K562 (cell line): ENCODE measurements at regions not wholly inside any gene's neighbourhood (a gene's known extent, or its start where the extent isn't known, plus 50 kb on each side); places are given as distances from the start of the nearest gene placed in this dataset.

Source experiments
- ATAC-seq: fragments of 200-7000 bp; cut with Tn5 transposase; 3 replicates; pipeline ENCODE4 v1.9.1; 2020; ENCODE audit warnings: moderate library complexity
- BruUV-seq: library from RNA; stranded (reverse); fragments of 400-500 nt; replicated peaks from 2 replicates; lab custom pipeline; 2021; lab: Mats Ljungman, UMichigan
- CTCF ChIA-PET: fragments of 300-600 bp; formaldehyde crosslinking; extraction: SDS; loops from one replicate; lab custom pipeline; 2021; ENCODE audit warnings: low intra/inter-chr PET ratio; lab: Yijun Ruan, JAX
- POLR2A ChIA-PET: fragments of 300-600, 350-650 bp; sonication (Branson Sonifier 250); formaldehyde crosslinking; extraction: SDS; loops from one replicate; lab custom pipeline; 2021; ENCODE audit warnings: antibody characterized with exemption, inconsistent platforms; lab: Yijun Ruan, JAX
- DNase-seq, 4 experiments: peaks; one replicate each; pipeline versions ENCODE4 v3.0.0 to v3.0.0-alpha.2; 2011 to 2018; ENCODE audit warnings: low spot score in 3 of 4, mixed read lengths in 3 of 4; ENCODE audit errors: extremely low read depth in 1 of 4
- FAIRE-seq: peaks from 2 replicates; lab custom pipeline; 2011; peaks lifted over from hg19 to GRCh38; lab: Jason Lieb, UNC
- H2AFZ ChIP-seq: 2 replicates; pipeline ENCODE4 v1.6.0; 2011; ENCODE audit warnings: low read depth, low read length, control low read depth, inconsistent platforms
- H3K27ac ChIP-seq: fragments of 200-600 bp; 3 replicates; pipeline ENCODE4 v1.8.0; 2011; ENCODE audit warnings: low read depth, mild to moderate bottlenecking, control low read depth, inconsistent platforms, low read length, moderate library complexity, mixed read lengths; ENCODE audit errors: extremely low read depth
- H3K27me3 ChIP-seq, 2 experiments: fragments of 300-600 bp in 1 of 2; 2 replicates in 1 of 2; 3 replicates in 1 of 2; pipeline versions ENCODE4 v1.6.0 to v1.8.0; 2011; ENCODE audit warnings: inconsistent platforms in 2 of 2, low read length in 2 of 2, mild to moderate bottlenecking in 1 of 2, mixed read lengths in 1 of 2, moderate library complexity in 1 of 2; ENCODE audit not compliant: control insufficient read depth in 2 of 2, insufficient read depth in 2 of 2
- H3K36me3 ChIP-seq: fragments of 300-600 bp; 3 replicates; pipeline ENCODE4 v1.8.0; 2011; ENCODE audit warnings: mild to moderate bottlenecking, low read length, inconsistent platforms; ENCODE audit not compliant: control insufficient read depth, insufficient read depth
- H3K4me1 ChIP-seq, 2 experiments: fragments of 200-600 bp in 1 of 2; replicated peaks in 1 of 2; 2 replicates in 1 of 2; 3 replicates in 1 of 2; pipeline versions ENCODE4 v1.5.1 to v1.8.0; 2011; ENCODE audit warnings: inconsistent platforms in 2 of 2, low read length in 2 of 2, mild to moderate bottlenecking in 1 of 2, mixed read lengths in 1 of 2, moderate library complexity in 1 of 2; ENCODE audit not compliant: control insufficient read depth in 2 of 2, insufficient read depth in 2 of 2
- H3K4me2 ChIP-seq: 2 replicates; pipeline ENCODE4 v1.6.1; 2011; ENCODE audit warnings: low read length, control low read depth, inconsistent platforms, mixed read lengths; ENCODE audit not compliant: insufficient read depth
- H3K4me3 ChIP-seq: fragments of 200-600 bp; sonication (generic), shearing (Covaris generic); 2 replicates; pipeline ENCODE4 v1.5.1; 2016; ENCODE audit warnings: control low read depth, inconsistent platforms
- H3K79me2 ChIP-seq: fragments of 200-600 bp; 3 replicates; pipeline ENCODE4 v1.8.0; 2011; ENCODE audit warnings: low read length, inconsistent platforms; ENCODE audit not compliant: control insufficient read depth, insufficient read depth
- H3K9ac ChIP-seq, 2 experiments: 2 replicates each; pipeline versions ENCODE4 v1.6.0 to v1.6.1; 2011; ENCODE audit warnings: low read depth in 2 of 2, low read length in 2 of 2, control low read depth in 1 of 2, inconsistent platforms in 1 of 2, mild to moderate bottlenecking in 1 of 2, mixed read lengths in 1 of 2; ENCODE audit not compliant: insufficient read depth in 1 of 2
- H3K9me1 ChIP-seq: one replicate; pipeline ENCODE4 v1.6.0; 2011; ENCODE audit warnings: inconsistent platforms, mild to moderate bottlenecking, low read length, moderate library complexity; ENCODE audit not compliant: control insufficient read depth, insufficient read depth
- H3K9me3 ChIP-seq: replicated peaks from 2 replicates; pipeline ENCODE4 v1.5.1; 2011; ENCODE audit warnings: low read depth, low read length, inconsistent platforms; ENCODE audit not compliant: control insufficient read depth, insufficient read depth
- H4K20me1 ChIP-seq: replicated peaks from 2 replicates; pipeline ENCODE4 v1.6.1; 2011; ENCODE audit warnings: low read length, inconsistent platforms, mixed read lengths; ENCODE audit not compliant: control insufficient read depth, insufficient read depth
- FIP1L1 ChIP-seq: fragments of 200-400 bp; formaldehyde crosslinking; IDR thresholded peaks from 2 replicates; pipeline ENCODE4 v1.6.1; 2018; ENCODE audit warnings: mild to moderate bottlenecking, low read depth, low read length; ENCODE audit not compliant: poor library complexity, severe bottlenecking
- HNRNPLL ChIP-seq: fragments of 200-400 bp; formaldehyde crosslinking; IDR thresholded peaks from 2 replicates; pipeline ENCODE4 v1.6.1; 2017; ENCODE audit warnings: low read length, low read depth, mild to moderate bottlenecking; ENCODE audit not compliant: poor library complexity, severe bottlenecking
- IFI16 ChIP-seq: fragments of 250-450 bp; sonication (Bioruptor Pico); IDR thresholded peaks from 2 replicates; pipeline ENCODE4 v2.1.2; 2022; ENCODE audit warnings: mild to moderate bottlenecking, inconsistent platforms
- NCOA1 ChIP-seq: fragments of 450-650 bp; IDR thresholded peaks from 2 replicates; pipeline ENCODE4 v1.6.1; 2016; ENCODE audit warnings: low read depth
- RBM14 ChIP-seq: fragments of 200-400 bp; formaldehyde crosslinking; IDR thresholded peaks from 2 replicates; pipeline ENCODE4 v1.6.1; 2018; ENCODE audit warnings: low read depth, mild to moderate bottlenecking, low read length, moderate library complexity, borderline replicate concordance; ENCODE audit not compliant: insufficient read depth
- STAG1 ChIP-seq: sonication (generic); formaldehyde crosslinking; IDR thresholded peaks from 2 replicates; pipeline ENCODE4 v1.5.0; 2020; ENCODE audit warnings: missing genetic modification reagents, borderline replicate concordance
- ZNF12 ChIP-seq: sonication (generic); formaldehyde crosslinking; IDR thresholded peaks from 2 replicates; pipeline ENCODE4 v1.4.0; 2020; ENCODE audit warnings: mild to moderate bottlenecking, missing genetic modification reagents
- ZNF133 ChIP-seq: fragments of 250-450 bp; sonication (Bioruptor Pico); IDR thresholded peaks from 2 replicates; pipeline ENCODE4 v1.4.0; 2020; ENCODE audit warnings: mild to moderate bottlenecking
- ZNF408 ChIP-seq: fragments of 250-450 bp; sonication (Bioruptor Pico); IDR thresholded peaks from 2 replicates; pipeline ENCODE4 v1.4.0; 2020; ENCODE audit warnings: low read depth, mild to moderate bottlenecking, moderate library complexity
- ZNF57 ChIP-seq: fragments of 450-650 bp; formaldehyde crosslinking; IDR thresholded peaks from 2 replicates; pipeline ENCODE4 v1.4.0; 2020; ENCODE audit warnings: mild to moderate bottlenecking, moderate library complexity
- ZNF77 ChIP-seq: fragments of 250-450 bp; sonication (Bioruptor Pico); IDR thresholded peaks from 2 replicates; pipeline ENCODE4 v1.5.0; 2020
- WGBS: fragments of 100-300 bp; shearing (Covaris generic); methylation state at CpG from one replicate; pipeline ENCODE4 v1.1.6; 2016; ENCODE audit warnings: low coverage, mixed read lengths; ENCODE audit not compliant: insufficient coverage; ENCODE audit errors: missing lambda C conversion rate; 5-methylcytosine and 5-hydroxymethylcytosine counted together
- in situ Hi-C: fragments of 300-500 bp; cut with MboI; formaldehyde crosslinking; loops from 4 replicates; pipeline ENCODE4 v1.15.0; 2018; ENCODE audit warnings: inconsistent platforms, mixed read lengths
- intact Hi-C: fragments of 100-400 bp; cut with micrococcal nuclease; formaldehyde crosslinking; loops from 2 replicates; pipeline ENCODE4 v1.14.2; 2022
- TF ChIP-seq, protein P1 (sequence below): sonication (generic); IDR thresholded peaks from 2 replicates; pipeline ENCODE4 v1.6.1; 2016

DNA sequence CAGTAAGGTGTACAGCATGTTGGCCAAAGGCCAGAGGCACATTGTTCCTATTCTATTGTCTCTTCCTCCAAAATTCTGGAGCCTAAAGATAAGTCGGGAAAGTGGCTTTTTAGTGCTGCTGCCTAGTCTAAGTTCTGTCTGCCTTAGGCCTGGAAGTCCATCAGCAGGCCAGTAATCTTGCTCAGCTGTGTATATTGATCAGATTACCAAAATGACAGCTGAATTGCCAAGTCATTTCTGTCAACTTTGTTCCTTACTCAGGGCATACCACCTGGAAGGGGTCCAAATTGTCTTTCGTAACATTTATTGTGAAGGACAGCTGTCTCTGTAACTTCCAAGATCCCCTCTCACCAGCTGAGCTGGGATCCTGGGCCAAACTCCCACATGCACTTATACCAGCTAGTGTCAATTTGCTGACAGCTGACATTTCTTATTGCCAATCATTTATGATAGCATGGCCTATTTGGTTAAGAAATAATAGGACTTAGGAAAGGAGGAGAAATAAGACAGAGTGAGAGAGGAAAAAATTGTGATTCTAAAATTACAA is 116.8 kb upstream of the FSHR start:
- 3% methylated on average over 2 of the region's 2 CpGs for WGBS
- Histone ChIP-seq H2AFZ (no peak overlapping the region), H3K4me2 (no peak overlapping the region), H3K4me3 (no peak overlapping the region), H3K27ac (no peak overlapping the region), H3K4me1 (no peaks in the 10 kb centered on the region), H3K9ac (no peak overlapping the region), H3K27me3 (no peaks in the 10 kb centered on the region), H3K9me1 (no peaks in the 10 kb centered on the region), H4K20me1 (no peaks in the 10 kb centered on the region), H3K79me2 (no peaks in the 10 kb centered on the region), H3K36me3 (no peaks in the 10 kb centered on the region)
- ChIA-PET POLR2A (interaction anchor here (0.7 kb wide), 1 partner anchor 18 kb away, joined by 3 read pairs; no protein-coding TSS in a partner anchor), CTCF (no interaction called here)
- DNase-seq (no peak), ATAC-seq (no peak), FAIRE-seq (no peak)
- intact Hi-C loops (no loop called here), in situ Hi-C loops (no loop called here)
- no TSS peak for BruUV-seq
- TF ChIP-seq ZNF57 (CRISPR knock-in tag) = no peak
- no peak for TF ChIP-seq RBM14
- no peak for TF ChIP-seq ZNF408 (CRISPR knock-in tag)
- TF ChIP-seq, all 486 proteins: peak for 0
- H3K9me3 ChIP-seq = no peaks in the 10 kb centered on the region

DNA sequence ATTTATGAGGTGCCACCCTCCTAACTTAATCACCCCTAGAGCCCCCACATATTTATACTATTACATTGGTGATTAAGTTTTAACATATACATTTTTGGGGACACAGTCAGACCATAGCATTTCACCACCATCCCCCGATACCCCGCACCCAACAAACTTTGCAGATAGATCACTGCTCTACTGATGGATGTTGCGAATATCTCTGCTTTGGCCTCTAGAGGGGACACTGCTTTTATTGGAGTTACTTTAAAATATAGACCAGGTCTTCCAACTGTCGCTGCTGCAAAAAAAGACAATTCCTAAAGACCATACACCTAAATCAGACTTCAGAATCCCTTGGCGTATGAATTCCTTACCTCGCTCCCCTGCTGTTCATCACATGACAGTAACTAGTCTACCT is 115.8 kb upstream of the FSHR start:
- H3K9me3 ChIP-seq = no peaks in the 10 kb centered on the region
- BruUV-seq = no TSS peak
- WGBS = 0% methylated on average over 6 of the region's 6 CpGs
- intact Hi-C loops (no loop called here), in situ Hi-C loops (no loop called here)
- no peak overlapping the region for H3K9ac ChIP-seq
- H3K27me3 ChIP-seq = no peaks in the 10 kb centered on the region
- no peaks in the 10 kb centered on the region for H3K36me3 ChIP-seq
- no peak overlapping the region for H3K4me3 ChIP-seq
- no peak overlapping the region for H3K4me2 ChIP-seq
- H3K9me1 ChIP-seq = no peaks in the 10 kb centered on the region
- H3K4me1 ChIP-seq = no peaks in the 10 kb centered on the region
- H4K20me1 ChIP-seq = no peaks in the 10 kb centered on the region
- no peak overlapping the region for H2AFZ ChIP-seq
- ChIA-PET CTCF (no interaction called here), POLR2A (no interaction called here)
- TF ChIP-seq ZNF77 (no peak), ZNF133 (CRISPR knock-in tag) (no peak), STAG1 (no peak), ZNF12 (CRISPR knock-in tag) (no peak), HNRNPLL (no peak), NCOA1 (no peak), IFI16 (CRISPR knock-in tag) (no peak), FIP1L1 (no peak)
- TF ChIP-seq, protein P1, sequence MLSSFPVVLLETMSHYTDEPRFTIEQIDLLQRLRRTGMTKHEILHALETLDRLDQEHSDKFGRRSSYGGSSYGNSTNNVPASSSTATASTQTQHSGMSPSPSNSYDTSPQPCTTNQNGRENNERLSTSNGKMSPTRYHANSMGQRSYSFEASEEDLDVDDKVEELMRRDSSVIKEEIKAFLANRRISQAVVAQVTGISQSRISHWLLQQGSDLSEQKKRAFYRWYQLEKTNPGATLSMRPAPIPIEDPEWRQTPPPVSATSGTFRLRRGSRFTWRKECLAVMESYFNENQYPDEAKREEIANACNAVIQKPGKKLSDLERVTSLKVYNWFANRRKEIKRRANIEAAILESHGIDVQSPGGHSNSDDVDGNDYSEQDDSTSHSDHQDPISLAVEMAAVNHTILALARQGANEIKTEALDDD = no peak
- FAIRE-seq (no peak), ATAC-seq (no peak), DNase-seq (no peak)
- no peaks in the 10 kb centered on the region for H3K79me2 ChIP-seq
- no peak overlapping the region for H3K27ac ChIP-seq
